Ascending aorta (tissue), 2 donors: ENCODE measurements at regions not wholly inside any gene's neighbourhood (a gene's known extent, or its start where the extent isn't known, plus 50 kb on each side); places are given as distances from the start of the nearest gene placed in this dataset.
A peak's percentile ranks its signal among the peaks of the same experiment; 100 is the strongest.

Experiments used
- DNase-seq, 2 donors: peaks; one replicate each; pipeline ENCODE4 v3.0.0-alpha.2; 2019; ENCODE audit warnings: low spot score in 2 of 2
- H3K27ac ChIP-seq, 2 donors: fragments of 200-600 bp; sonication (generic); one replicate each; pipeline ENCODE4 v1.5.1; 2016 to 2017; ENCODE audit warnings: mild to moderate bottlenecking in 1 of 2
- H3K27me3 ChIP-seq: fragments of 200-600 bp; sonication (generic); one replicate; pipeline ENCODE4 v1.5.1; 2017
- H3K36me3 ChIP-seq, 2 donors: fragments of 200-600 bp; sonication (generic); one replicate each; pipeline ENCODE4 v1.5.1; 2016
- H3K4me1 ChIP-seq, 2 donors: fragments of 200-600 bp; sonication (generic); one replicate each; pipeline ENCODE4 v1.5.1; 2016 to 2017; ENCODE audit warnings: mild to moderate bottlenecking in 1 of 2
- H3K4me3 ChIP-seq, 2 donors: fragments of 200-600 bp; sonication (generic); one replicate each; pipeline ENCODE4 v1.5.1; 2016 to 2017; ENCODE audit warnings: mild to moderate bottlenecking in 1 of 2
- H3K9me3 ChIP-seq, 2 donors: fragments of 200-600 bp; sonication (generic); one replicate each; pipeline ENCODE4 v1.5.1; 2016
- intact Hi-C: fragments of 100-400 bp; cut with DNase I; formaldehyde crosslinking; loops from one replicate; pipeline ENCODE4 v1.15.1; 2023
- TF ChIP-seq, protein P1 (sequence below), 3 experiments: fragments of 200-600 bp in 2 of 3; fragments of 450-650 bp in 1 of 3; sonication (generic) in 2 of 3; IDR thresholded peaks; one replicate each; pipeline ENCODE4 v1.5.1; 2016 to 2019; ENCODE audit warnings: antibody characterized with exemption in 3 of 3, mild to moderate bottlenecking in 1 of 3, moderate library complexity in 1 of 3

GRCh38 chr2:239626961-239627592 is 226.3 kb upstream of the HDAC4 start:
- Histone ChIP-seq H3K9me3 (no peaks in the 10 kb centered on the region), H3K36me3 (no peaks in the 10 kb centered on the region), H3K27me3 (no peaks in the 10 kb centered on the region), H3K27ac (no peak overlapping the region), H3K4me1 (peaks cover 0 to 6% of the 10 kb centered on the region in 2 donors), H3K4me3 (no peak overlapping the region)
- intact Hi-C loops: no loop called here
- TF ChIP-seq, protein P1, sequence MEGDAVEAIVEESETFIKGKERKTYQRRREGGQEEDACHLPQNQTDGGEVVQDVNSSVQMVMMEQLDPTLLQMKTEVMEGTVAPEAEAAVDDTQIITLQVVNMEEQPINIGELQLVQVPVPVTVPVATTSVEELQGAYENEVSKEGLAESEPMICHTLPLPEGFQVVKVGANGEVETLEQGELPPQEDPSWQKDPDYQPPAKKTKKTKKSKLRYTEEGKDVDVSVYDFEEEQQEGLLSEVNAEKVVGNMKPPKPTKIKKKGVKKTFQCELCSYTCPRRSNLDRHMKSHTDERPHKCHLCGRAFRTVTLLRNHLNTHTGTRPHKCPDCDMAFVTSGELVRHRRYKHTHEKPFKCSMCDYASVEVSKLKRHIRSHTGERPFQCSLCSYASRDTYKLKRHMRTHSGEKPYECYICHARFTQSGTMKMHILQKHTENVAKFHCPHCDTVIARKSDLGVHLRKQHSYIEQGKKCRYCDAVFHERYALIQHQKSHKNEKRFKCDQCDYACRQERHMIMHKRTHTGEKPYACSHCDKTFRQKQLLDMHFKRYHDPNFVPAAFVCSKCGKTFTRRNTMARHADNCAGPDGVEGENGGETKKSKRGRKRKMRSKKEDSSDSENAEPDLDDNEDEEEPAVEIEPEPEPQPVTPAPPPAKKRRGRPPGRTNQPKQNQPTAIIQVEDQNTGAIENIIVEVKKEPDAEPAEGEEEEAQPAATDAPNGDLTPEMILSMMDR (IDR thresholded peaks at IDR 0.05): no peak
- no peak for DNase-seq

GRCh38 chr2:239625971-239626734 is 225.3 kb upstream of the HDAC4 start:
- H3K4me3 ChIP-seq: no peak overlapping the region
- no peaks in the 10 kb centered on the region for H3K9me3 ChIP-seq
- H3K4me1 ChIP-seq: peaks cover 0 to 4% of the 10 kb centered on the region in 2 donors
- H3K27ac ChIP-seq: no peak overlapping the region
- no peaks in the 10 kb centered on the region for H3K36me3 ChIP-seq
- intact Hi-C loops: no loop called here
- no peak for DNase-seq
- no peaks in the 10 kb centered on the region for H3K27me3 ChIP-seq
- TF ChIP-seq, protein P1 (IDR thresholded peaks at IDR 0.05): no peak

DNA sequence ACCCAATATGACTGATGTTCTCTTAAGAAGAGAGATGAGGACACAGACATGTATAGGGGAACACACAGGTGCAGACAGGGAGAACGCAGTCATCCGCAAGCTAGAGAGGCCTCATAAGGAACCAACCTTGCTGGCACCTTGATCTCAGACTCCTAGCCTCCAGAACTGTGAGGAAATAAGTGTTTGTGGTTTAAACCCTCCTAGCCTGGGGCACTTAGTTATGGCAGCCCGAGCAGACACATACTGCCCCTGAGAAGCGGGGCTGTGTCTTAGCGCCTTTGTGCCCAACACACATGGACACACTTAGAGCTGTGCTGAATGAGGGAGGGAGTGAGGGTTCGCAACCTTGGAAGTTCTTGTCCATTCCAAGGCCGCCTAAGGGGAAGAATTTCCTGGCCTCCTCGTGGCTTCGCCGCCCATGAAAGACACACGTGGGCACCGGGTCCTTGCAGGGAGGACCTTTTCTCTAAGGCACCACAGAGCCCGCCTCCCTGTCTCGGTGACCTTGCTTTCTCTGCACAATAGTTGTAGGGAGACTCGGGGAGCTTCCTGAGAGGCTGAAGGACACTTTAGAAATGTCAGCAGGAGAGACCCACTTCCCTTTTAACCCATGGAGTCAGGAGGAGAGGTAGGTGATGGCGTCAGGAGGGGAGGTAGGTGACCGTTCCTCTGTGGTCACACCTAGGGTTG is 224.5 kb upstream of the HDAC4 start:
- no peak for DNase-seq
- H3K9me3 ChIP-seq: no peaks in the 10 kb centered on the region
- TF ChIP-seq, protein P1 (IDR thresholded peaks at IDR 0.05): no peak

DNA sequence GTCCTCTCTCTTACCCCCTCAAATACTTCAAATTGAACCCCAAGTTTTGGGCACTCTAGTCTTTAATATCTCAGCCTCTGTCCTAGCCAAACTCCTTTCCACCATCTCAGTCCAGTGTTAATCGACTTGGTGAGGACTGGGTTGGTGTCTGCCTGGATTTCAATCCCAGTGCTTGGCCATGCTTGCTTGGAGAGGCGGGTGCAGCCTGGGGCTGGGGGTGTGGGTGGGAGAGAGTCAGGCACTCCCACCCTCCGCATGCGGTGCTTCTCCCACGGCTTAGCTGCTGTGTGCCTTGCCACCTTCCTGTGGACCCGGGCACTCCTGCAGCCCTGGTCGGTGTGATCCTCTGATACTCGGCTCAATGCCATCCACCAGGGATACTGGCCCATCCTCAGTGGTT is 220.8 kb upstream of the HDAC4 start:
- intact Hi-C loops: no loop called here
- H3K27ac ChIP-seq: no peak overlapping the region
- no peaks in the 10 kb centered on the region for H3K36me3 ChIP-seq
- DNase-seq: peak in 1 of 2 donors; percentile 19
- H3K4me3 ChIP-seq: no peak overlapping the region
- H3K27me3 ChIP-seq: no peaks in the 10 kb centered on the region
- H3K9me3 ChIP-seq: peaks cover 0 to 11% of the 10 kb centered on the region in 2 donors
- TF ChIP-seq, protein P1 (IDR thresholded peaks at IDR 0.05): no peak
- no peaks in the 10 kb centered on the region for H3K4me1 ChIP-seq

More for the DNA sequence above, 224.5 kb upstream of the HDAC4 start:
- no peaks in the 10 kb centered on the region for H3K36me3 ChIP-seq
- no peak overlapping the region for H3K4me3 ChIP-seq
- no peaks in the 10 kb centered on the region for H3K27me3 ChIP-seq
- intact Hi-C loops: no loop called here
- H3K27ac ChIP-seq: no peak overlapping the region
- H3K4me1 ChIP-seq: no peaks in the 10 kb centered on the region

- intact Hi-C loops: no loop called here
- Histone ChIP-seq H3K27ac (no peak overlapping the region), H3K27me3 (no peaks in the 10 kb centered on the region), H3K4me3 (no peak overlapping the region), H3K36me3 (no peaks in the 10 kb centered on the region), H3K4me1 (no peaks in the 10 kb centered on the region), H3K9me3 (peaks cover 0 to 15% of the 10 kb centered on the region in 2 donors)
- TF ChIP-seq, protein P1 (IDR thresholded peaks at IDR 0.05): no peak
- DNase-seq: no peak
Measured at GRCh38 chr2:239619369-239619768, 218.5 kb upstream of the HDAC4 start.
